ENCODE measurements at regions not wholly inside any gene's neighbourhood (a gene's known extent, or its start where the extent isn't known, plus 50 kb on each side); places are given as distances from the start of the nearest gene placed in this dataset.
"Not testable (repeated sequence)": the region's sequence is repeated elsewhere in the genome, so short reads cannot be mapped to it uniquely, and the experiment has no call there.

DNA sequence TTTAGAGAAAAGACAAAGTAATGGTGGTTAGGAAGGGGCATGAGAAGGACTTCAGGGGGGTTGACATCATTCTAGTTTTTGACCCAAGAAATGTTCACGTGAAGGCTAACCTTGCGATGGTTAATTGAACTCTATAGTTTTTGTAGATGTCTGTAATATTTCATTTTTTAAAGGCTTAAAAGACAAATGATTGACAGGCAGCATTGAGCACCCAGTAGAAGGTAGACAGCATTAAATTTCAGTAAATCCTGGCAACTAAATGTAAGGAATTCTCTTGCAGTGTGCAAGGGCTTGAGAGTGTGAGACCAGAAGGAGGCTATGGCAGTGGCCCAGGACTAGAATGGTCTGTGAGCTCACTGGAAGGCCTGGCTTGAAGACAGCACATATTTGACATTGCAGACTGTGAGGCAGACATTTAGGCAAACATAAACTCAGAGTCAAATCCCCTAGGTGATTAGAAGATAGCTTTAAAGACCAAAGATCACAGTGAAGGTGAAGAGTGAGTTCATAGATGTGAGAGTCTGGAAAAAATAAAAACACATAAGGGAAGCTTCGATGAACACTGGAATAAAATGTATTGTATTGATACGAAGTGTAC lies 100.1 kb upstream of the MAP4K4 start:
- Histone ChIP-seq H3K27me3 (ENCODE audit: control insufficient read depth, insufficient read depth, low read length) (no peaks in the 10 kb centered on the region), H3K36me3 (ENCODE audit: control insufficient read depth, insufficient read depth, low read length) (no peaks in the 10 kb centered on the region), H3K4me1 (ENCODE audit: control insufficient read depth, insufficient read depth, low read length) (no peaks in the 10 kb centered on the region), H3K9ac (ENCODE audit: low read length) (no peak overlapping the region), H3K4me3 (ENCODE audit: low read length) (no peak overlapping the region), H3K27ac (ENCODE audit: low read depth, low read length) (no peak overlapping the region)

DNA sequence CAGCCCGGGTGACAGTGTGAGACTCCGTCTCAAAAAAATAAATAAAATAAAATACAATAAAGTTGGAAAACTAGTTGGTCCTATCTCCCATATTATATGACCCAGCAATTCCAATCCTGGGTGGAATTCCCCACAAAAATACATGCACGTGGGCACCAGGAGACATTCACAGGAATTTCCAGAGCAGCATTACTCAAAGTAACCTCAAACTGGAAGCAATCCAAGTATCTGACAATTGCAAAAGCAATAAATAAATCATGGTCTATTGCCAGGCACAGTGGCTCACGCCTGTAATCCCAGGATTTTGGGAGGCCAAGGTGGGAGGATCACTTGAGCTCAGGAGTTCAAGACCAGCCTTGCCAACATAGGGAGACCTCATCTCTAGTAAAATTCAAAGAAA lies 101.2 kb upstream of the MAP4K4 start:
- Histone ChIP-seq H3K4me3 (ENCODE audit: low read length) (no peak overlapping the region), H3K36me3 (ENCODE audit: control insufficient read depth, insufficient read depth, low read length) (no peaks in the 10 kb centered on the region), H3K9ac (ENCODE audit: low read length) (no peak overlapping the region), H3K27ac (ENCODE audit: low read depth, low read length) (no peak overlapping the region), H3K27me3 (ENCODE audit: control insufficient read depth, insufficient read depth, low read length) (no peaks in the 10 kb centered on the region), H3K4me1 (ENCODE audit: control insufficient read depth, insufficient read depth, low read length) (no peaks in the 10 kb centered on the region)

DNA sequence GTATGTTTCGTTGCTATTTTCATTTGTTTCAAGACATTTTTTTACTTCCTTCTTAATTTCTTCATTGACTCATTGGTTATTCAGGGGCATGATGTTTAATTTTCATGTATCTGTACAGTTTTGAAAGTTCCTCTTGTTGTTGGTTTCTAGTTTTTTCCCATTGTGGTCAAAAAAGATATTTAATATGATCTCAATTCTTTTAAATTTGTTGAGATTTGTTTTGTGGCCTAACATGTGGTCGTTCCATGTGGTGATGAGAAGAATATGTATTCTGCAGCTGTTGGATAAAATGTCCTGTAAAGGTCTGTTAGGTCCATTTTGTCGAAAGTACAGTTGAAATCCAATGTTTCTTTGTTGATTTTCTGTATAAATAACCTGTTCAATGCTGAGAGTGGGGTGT lies 110.3 kb upstream of the MAP4K4 start:
- H3K27ac ChIP-seq (ENCODE audit: low read depth, low read length), result no peak overlapping the region
- H3K36me3 ChIP-seq (ENCODE audit: control insufficient read depth, insufficient read depth, low read length), result no peaks in the 10 kb centered on the region
- no peak overlapping the region for H3K9ac ChIP-seq (ENCODE audit: low read length)
- no peak overlapping the region for H3K4me3 ChIP-seq (ENCODE audit: low read length)
- no peaks in the 10 kb centered on the region for H3K27me3 ChIP-seq (ENCODE audit: control insufficient read depth, insufficient read depth, low read length)
- H3K4me1 ChIP-seq (ENCODE audit: control insufficient read depth, insufficient read depth, low read length), result no peaks in the 10 kb centered on the region

DNA sequence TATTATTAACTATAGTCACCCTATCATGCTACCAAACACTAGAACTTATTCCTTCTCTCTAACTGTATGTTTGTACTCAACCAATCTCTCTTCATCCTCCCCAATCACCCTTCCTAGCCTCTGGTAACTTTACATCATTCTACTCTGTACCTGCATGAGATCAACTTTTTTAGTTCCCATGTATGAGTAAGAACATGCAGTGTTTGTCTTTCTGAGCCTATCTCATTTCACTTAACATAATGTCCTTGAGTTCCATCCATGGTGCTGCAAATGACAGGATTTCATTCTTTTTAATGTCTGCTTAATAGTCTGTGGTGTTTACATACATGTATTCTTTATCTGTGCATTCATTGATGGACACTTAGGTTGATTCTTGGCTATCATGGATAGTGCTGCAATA lies 108.9 kb upstream of the RFX8 start:
- Histone ChIP-seq H3K27me3 (ENCODE audit: control insufficient read depth, insufficient read depth, low read length) (no peaks in the 10 kb centered on the region), H3K9ac (ENCODE audit: low read length) (no peak overlapping the region), H3K4me1 (ENCODE audit: control insufficient read depth, insufficient read depth, low read length) (no peaks in the 10 kb centered on the region), H3K27ac (ENCODE audit: low read depth, low read length) (no peak overlapping the region), H3K36me3 (ENCODE audit: control insufficient read depth, insufficient read depth, low read length) (no peaks in the 10 kb centered on the region), H3K4me3 (ENCODE audit: low read length) (no peak overlapping the region)

DNA sequence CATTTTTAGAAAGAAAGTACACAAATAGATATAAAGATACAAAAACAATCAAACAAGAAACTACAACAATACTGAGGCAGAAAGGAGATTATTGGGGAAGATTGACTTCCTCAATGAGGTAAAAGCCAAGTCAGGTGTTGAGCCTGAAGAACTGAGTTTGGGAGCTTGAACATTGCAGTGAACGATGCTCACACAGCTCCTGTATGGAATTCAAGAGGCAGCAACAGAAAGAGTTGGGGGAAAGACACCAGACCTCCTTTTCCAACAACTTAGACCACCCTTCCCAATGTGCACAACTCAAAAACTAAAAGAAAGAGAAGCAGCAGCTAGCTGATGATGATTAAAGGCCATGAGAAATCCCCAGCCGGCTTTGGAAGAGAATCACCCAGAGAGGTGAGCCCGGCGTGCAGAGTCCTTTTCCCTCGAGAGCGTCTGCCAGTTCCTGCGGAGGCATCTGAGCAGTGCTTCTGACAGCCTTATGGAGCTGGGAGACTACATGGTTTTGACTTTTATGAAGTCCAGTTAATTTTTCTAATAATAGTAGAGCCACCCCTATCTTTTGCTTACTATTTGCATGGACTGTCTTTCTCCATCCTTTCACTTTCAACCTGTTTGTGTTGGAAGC lies 106.9 kb upstream of the RFX8 start:
- no peak overlapping the region for H3K9ac ChIP-seq (ENCODE audit: low read length)
- H3K27ac ChIP-seq (ENCODE audit: low read depth, low read length), result no peak overlapping the region
- H3K4me1 ChIP-seq (ENCODE audit: control insufficient read depth, insufficient read depth, low read length), result no peaks in the 10 kb centered on the region
- no peaks in the 10 kb centered on the region for H3K36me3 ChIP-seq (ENCODE audit: control insufficient read depth, insufficient read depth, low read length)
- H3K4me3 ChIP-seq (ENCODE audit: low read length), result no peak overlapping the region
- H3K27me3 ChIP-seq (ENCODE audit: control insufficient read depth, insufficient read depth, low read length), result no peaks in the 10 kb centered on the region

DNA sequence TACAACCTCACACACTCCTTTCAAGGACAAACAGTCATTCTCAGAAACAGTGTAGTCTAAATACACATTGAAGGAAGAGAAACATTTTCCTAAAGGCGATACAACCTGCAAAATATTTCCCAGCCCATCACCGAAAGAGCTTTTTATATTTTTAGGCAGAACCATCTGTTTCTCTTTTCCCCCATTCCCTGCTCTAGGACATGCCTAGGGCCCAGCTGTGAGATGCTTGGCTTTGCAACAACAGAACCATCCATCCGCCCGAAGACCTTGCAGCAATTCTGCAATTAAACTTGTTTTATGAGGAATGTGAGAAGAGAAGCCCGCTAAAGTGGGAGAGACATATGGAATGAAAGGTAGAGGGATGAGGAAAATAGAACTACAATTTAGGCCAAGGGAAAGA lies 105.6 kb upstream of the RFX8 start:
- H3K4me1 ChIP-seq (ENCODE audit: control insufficient read depth, insufficient read depth, low read length), result no peaks in the 10 kb centered on the region
- H3K27ac ChIP-seq (ENCODE audit: low read depth, low read length), result no peak overlapping the region
- H3K9ac ChIP-seq (ENCODE audit: low read length), result no peak overlapping the region
- H3K27me3 ChIP-seq (ENCODE audit: control insufficient read depth, insufficient read depth, low read length), result no peaks in the 10 kb centered on the region
- H3K36me3 ChIP-seq (ENCODE audit: control insufficient read depth, insufficient read depth, low read length), result no peaks in the 10 kb centered on the region
- no peak overlapping the region for H3K4me3 ChIP-seq (ENCODE audit: low read length)

DNA sequence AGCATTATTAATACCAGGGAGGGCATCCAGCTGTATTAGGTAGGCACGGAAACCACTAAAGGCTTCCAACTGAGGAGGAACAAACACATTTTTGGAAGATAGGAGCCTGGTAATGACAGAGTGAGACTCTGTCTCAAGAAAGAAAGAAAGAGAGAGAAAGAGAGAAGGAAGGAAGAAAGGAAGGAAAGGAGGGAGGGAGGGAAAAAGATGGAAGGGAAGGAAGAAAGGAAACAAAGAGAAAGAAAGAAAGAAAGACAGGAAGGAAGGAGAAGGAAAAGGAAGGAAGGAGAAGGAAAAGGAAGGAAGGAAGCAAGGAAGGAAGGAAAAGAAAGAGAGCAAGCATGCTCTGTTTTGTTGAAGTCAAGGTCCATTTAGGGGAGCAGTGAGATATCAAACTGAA lies 103.8 kb upstream of the RFX8 start:
- no peak overlapping the region for H3K9ac ChIP-seq (ENCODE audit: low read length)
- no peak overlapping the region for H3K27ac ChIP-seq (ENCODE audit: low read depth, low read length)
- no peak overlapping the region for H3K4me3 ChIP-seq (ENCODE audit: low read length)
- H3K36me3 ChIP-seq (ENCODE audit: control insufficient read depth, insufficient read depth, low read length), result no peaks in the 10 kb centered on the region
- H3K27me3 ChIP-seq (ENCODE audit: control insufficient read depth, insufficient read depth, low read length), result no peaks in the 10 kb centered on the region
- H3K4me1 ChIP-seq (ENCODE audit: control insufficient read depth, insufficient read depth, low read length), result no peaks in the 10 kb centered on the region

DNA sequence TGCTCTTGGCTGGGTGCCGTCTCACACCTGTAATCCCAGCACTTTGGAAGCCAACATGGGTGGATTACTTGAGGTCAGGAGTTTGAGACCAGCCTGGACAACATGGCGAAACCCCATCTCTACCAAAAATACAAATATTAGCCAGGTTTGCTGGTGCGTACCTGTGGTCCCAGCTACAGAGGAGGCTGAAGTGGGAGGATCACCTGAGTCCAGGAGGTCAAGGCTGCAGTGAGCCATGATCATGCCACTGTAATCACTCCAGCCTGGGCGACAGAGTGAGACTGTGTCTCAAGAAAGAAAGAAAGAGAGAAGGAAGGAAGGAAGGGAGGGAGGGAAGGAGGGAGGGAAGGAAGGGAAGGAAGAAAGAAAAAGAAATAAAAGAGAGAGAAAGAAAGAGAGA lies 103.2 kb upstream of the RFX8 start:
- H3K9ac ChIP-seq (ENCODE audit: low read length); H3K36me3 ChIP-seq (ENCODE audit: control insufficient read depth, insufficient read depth, low read length); H3K27ac ChIP-seq (ENCODE audit: low read depth, low read length); H3K4me1 ChIP-seq (ENCODE audit: control insufficient read depth, insufficient read depth, low read length); H3K4me3 ChIP-seq (ENCODE audit: low read length); H3K27me3 ChIP-seq (ENCODE audit: control insufficient read depth, insufficient read depth, low read length): not testable (repeated sequence)

DNA sequence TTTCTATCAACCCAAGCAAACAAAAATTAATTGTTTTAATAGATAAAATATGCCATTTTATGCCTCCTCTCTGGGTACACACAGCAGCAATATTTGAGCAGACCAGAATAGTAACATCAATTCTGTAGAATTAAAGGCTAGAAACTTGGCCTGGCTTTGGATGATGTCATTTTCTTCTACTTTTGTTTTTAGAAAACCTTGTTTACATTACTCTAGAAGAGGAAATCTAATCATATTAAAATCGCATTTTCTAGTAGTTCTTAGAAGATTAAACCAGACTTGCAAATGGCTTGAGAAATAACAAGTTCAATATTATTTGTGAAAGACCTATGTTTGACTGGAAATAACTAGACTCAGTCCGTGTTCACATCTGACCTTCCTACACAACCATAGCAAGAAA lies 102.3 kb upstream of the RFX8 start:
- H3K9ac ChIP-seq (ENCODE audit: low read length), result no peak overlapping the region
- no peaks in the 10 kb centered on the region for H3K4me1 ChIP-seq (ENCODE audit: control insufficient read depth, insufficient read depth, low read length)
- H3K27ac ChIP-seq (ENCODE audit: low read depth, low read length), result no peak overlapping the region
- no peaks in the 10 kb centered on the region for H3K36me3 ChIP-seq (ENCODE audit: control insufficient read depth, insufficient read depth, low read length)
- H3K4me3 ChIP-seq (ENCODE audit: low read length), result no peak overlapping the region
- H3K27me3 ChIP-seq (ENCODE audit: control insufficient read depth, insufficient read depth, low read length), result no peaks in the 10 kb centered on the region

DNA sequence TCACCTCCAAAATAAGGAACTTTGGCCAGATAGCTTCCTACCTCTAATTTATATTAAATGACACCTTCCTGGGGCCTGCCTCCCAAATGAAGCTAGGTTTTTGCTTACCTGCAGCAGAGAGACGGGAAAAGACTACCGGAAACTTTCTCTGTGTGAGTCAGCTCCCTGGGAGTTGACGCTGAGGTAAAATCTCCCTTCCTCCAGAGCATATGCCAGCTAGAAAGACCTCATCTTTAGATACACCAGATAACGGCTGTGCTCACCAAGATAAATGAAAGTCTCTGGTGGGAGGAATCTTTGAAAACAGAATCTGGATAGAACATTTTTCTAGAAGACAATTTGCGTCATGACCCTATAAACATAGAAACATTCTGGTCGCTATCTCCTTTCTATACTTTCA lies 99.7 kb upstream of the RFX8 start:
- no peak overlapping the region for H3K27ac ChIP-seq (ENCODE audit: low read depth, low read length)
- no peak overlapping the region for H3K4me3 ChIP-seq (ENCODE audit: low read length)

DNA sequence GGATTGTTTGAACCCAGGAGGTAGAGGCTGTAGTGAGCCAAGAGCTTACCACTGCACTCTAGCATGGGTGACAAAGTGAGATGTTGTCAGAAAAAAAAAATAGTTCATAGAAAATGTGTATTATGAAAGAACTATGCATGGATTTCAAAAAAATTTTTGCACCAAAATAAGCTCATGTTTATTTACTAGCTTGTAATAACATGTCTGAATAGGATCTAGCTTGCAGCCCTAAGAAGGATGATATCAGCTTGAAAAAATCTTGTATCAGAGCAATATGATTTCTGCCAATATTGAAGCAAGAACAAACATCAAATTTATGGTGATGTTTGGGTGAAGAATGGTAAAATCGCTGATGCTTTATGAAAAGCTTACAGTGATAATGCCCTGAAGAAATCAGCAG lies 97.0 kb upstream of the RFX8 start:
- Histone ChIP-seq H3K36me3 (ENCODE audit: control insufficient read depth, insufficient read depth, low read length) (no peaks in the 10 kb centered on the region), H3K27me3 (ENCODE audit: control insufficient read depth, insufficient read depth, low read length) (no peaks in the 10 kb centered on the region), H3K27ac (ENCODE audit: low read depth, low read length) (no peak overlapping the region)

More for the DNA sequence above, 99.7 kb upstream of the RFX8 start:
- no peak overlapping the region for H3K9ac ChIP-seq (ENCODE audit: low read length)
- H3K4me1 ChIP-seq (ENCODE audit: control insufficient read depth, insufficient read depth, low read length), result no peaks in the 10 kb centered on the region
- H3K36me3 ChIP-seq (ENCODE audit: control insufficient read depth, insufficient read depth, low read length), result no peaks in the 10 kb centered on the region
- no peaks in the 10 kb centered on the region for H3K27me3 ChIP-seq (ENCODE audit: control insufficient read depth, insufficient read depth, low read length)

DNA sequence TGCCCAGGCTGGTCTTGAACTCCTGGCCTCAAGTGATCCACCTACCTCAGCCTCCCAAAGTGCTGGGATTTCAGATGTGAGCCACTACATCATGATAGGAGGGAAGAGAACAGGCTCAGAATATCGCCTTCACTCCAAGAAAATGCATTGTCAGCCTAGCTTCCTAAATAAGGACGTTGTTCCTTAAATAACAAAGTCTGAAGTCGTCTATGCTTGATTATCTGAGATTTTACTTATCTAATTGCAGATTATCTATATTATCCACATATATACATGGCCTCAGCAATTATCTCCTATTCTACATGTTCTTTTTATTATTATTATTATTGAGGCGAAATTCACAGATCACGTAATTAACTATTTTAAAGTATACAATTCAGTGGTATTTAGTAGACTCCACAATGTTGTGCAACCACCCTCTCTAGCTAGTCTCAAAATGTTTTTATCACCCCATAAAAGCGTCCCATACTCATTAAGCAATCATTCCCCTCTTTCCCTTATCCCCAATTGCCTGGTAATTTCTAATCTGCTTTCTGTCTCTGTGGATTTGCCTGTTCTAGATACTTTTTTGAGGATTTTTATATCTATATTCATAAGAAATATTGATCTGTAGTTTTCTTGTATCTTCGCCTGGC lies 95.1 kb upstream of the RFX8 start:
- Histone ChIP-seq H3K4me3 (ENCODE audit: low read length) (no peak overlapping the region), H3K36me3 (ENCODE audit: control insufficient read depth, insufficient read depth, low read length) (no peaks in the 10 kb centered on the region), H3K27ac (ENCODE audit: low read depth, low read length) (no peak overlapping the region), H3K9ac (ENCODE audit: low read length) (no peak overlapping the region), H3K4me1 (ENCODE audit: control insufficient read depth, insufficient read depth, low read length) (no peaks in the 10 kb centered on the region), H3K27me3 (ENCODE audit: control insufficient read depth, insufficient read depth, low read length) (no peaks in the 10 kb centered on the region)

More for the DNA sequence above, 97.0 kb upstream of the RFX8 start:
- no peaks in the 10 kb centered on the region for H3K4me1 ChIP-seq (ENCODE audit: control insufficient read depth, insufficient read depth, low read length)
- H3K9ac ChIP-seq (ENCODE audit: low read length), result no peak overlapping the region
- H3K4me3 ChIP-seq (ENCODE audit: low read length), result no peak overlapping the region

DNA sequence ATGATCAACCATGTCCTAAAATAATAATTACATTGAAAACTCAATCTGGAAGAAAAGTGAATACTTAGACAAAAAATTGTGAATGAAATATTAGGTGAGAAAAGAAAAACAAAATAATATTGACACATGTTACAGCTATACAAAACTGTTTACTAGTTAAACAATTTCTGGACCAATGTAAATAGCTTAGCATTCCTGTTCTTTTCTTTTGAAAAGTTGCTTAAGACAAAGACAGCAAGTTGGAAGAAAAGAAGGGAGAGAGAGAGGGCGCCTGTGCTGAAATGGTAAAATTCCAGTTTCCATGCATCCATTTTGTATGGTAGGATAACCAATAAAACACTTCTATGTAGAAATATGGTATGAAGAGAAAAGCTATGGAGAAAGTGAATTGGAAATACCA lies 94.1 kb upstream of the RFX8 start:
- H3K4me3 ChIP-seq (ENCODE audit: low read length), result no peak overlapping the region
- H3K9ac ChIP-seq (ENCODE audit: low read length), result no peak overlapping the region
- H3K36me3 ChIP-seq (ENCODE audit: control insufficient read depth, insufficient read depth, low read length), result no peaks in the 10 kb centered on the region
- no peaks in the 10 kb centered on the region for H3K27me3 ChIP-seq (ENCODE audit: control insufficient read depth, insufficient read depth, low read length)
- no peak overlapping the region for H3K27ac ChIP-seq (ENCODE audit: low read depth, low read length)
- H3K4me1 ChIP-seq (ENCODE audit: control insufficient read depth, insufficient read depth, low read length), result no peaks in the 10 kb centered on the region
